ENCODE measurements at regions not wholly inside any gene's neighbourhood (a gene's known extent, or its start where the extent isn't known, plus 50 kb on each side); places are given as distances from the start of the nearest gene placed in this dataset.

DNA sequence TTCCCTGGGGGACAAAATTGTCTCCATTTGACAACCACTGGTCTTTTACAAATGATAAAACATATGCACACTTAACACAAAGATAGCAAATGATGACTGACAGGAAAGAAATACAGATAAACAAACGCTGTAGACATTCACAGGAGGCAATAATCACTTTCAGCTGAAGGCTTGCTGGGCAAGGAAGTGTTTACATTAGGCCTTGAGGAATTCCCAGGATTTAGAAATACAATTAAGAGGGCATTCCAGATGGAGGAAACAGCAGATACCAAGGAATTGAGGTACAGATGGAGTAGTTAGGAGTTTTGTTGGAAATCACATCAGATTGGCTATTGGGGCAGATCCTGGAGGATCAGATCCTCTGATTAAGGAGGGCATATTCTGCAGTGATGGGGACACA is 93.9 kb downstream of the DYRK2 start:
- Histone ChIP-seq H2AFZ (ENCODE audit: low read length, unreplicated experiment) (no peak overlapping the region), H3K27me3 (ENCODE audit: insufficient read depth, low read length) (no peaks in the 10 kb centered on the region), H3K4me3 (ENCODE audit: low read depth, low read length) (no peak overlapping the region), H3K79me2 (ENCODE audit: control insufficient read depth, insufficient read depth, low read length, unreplicated experiment) (no peaks in the 10 kb centered on the region), H3K27ac (ENCODE audit: low read depth, low read length) (no peak overlapping the region), H3K36me3 (ENCODE audit: insufficient read depth, low read length) (no peaks in the 10 kb centered on the region), H3K4me1 (ENCODE audit: control insufficient read depth, insufficient read depth, low read length, unreplicated experiment) (peaks cover 27% of the 10 kb centered on the region)

GRCh38 chr12:67747869-67748742 is 99.6 kb downstream of the DYRK2 start:
- Histone ChIP-seq H3K36me3 (ENCODE audit: insufficient read depth, low read length) (no peaks in the 10 kb centered on the region), H3K79me2 (ENCODE audit: control insufficient read depth, insufficient read depth, low read length, unreplicated experiment) (no peaks in the 10 kb centered on the region), H2AFZ (ENCODE audit: low read length, unreplicated experiment) (peak overlapping the region; percentile 27), H3K4me1 (ENCODE audit: control insufficient read depth, insufficient read depth, low read length, unreplicated experiment) (peaks cover 25% of the 10 kb centered on the region), H3K27ac (ENCODE audit: low read depth, low read length) (peak overlapping the region; percentile 66), H3K4me3 (ENCODE audit: low read depth, low read length) (peak overlapping the region; percentile 28; the same call in 1 of the 2 replicates), H3K27me3 (ENCODE audit: insufficient read depth, low read length) (no peaks in the 10 kb centered on the region)

GRCh38 chr12:67748743-67749040 is 100.1 kb downstream of the DYRK2 start:
- Histone ChIP-seq H3K36me3 (ENCODE audit: insufficient read depth, low read length) (no peaks in the 10 kb centered on the region), H3K79me2 (ENCODE audit: control insufficient read depth, insufficient read depth, low read length, unreplicated experiment) (no peaks in the 10 kb centered on the region), H2AFZ (ENCODE audit: low read length, unreplicated experiment) (no peak overlapping the region), H3K4me3 (ENCODE audit: low read depth, low read length) (peak overlapping the region; percentile 28; the same call in 1 of the 2 replicates), H3K27me3 (ENCODE audit: insufficient read depth, low read length) (no peaks in the 10 kb centered on the region), H3K4me1 (ENCODE audit: control insufficient read depth, insufficient read depth, low read length, unreplicated experiment) (peaks cover 25% of the 10 kb centered on the region), H3K27ac (ENCODE audit: low read depth, low read length) (peak overlapping the region; percentile 66)

DNA sequence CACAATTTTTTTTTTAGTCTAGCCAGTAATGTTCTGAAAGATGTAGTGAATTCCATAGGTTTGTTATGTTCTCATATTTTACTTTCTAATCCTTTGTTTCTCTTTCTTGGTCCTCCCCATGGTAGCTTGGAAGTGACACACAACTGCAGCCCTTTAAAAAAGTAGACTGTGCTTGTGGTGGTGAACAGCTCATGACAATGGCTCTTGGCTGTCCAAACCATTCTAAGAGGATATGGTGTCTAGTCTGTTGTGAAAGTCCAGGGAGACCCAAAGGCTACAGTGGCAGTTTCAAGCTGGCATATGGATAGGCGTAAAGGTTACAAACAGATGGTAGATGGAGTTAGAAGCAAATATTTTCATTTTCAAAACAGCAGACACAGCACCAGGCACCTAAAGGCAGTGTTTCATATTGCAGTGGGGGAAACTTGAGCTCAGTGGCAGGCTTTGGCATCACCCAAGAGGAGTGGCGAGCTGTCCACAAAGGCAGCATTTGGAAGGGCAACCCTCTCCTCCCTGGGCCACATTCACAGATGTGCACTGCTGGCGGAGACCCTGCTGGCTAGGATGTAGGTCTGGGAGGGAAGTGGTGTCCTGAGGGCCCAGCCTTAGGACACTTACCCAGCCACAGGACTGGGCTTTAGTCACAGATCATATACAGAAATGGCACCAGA is 102.1 kb downstream of the DYRK2 start:
- Histone ChIP-seq H3K27ac (ENCODE audit: low read depth, low read length) (no peak overlapping the region), H3K79me2 (ENCODE audit: control insufficient read depth, insufficient read depth, low read length, unreplicated experiment) (no peaks in the 10 kb centered on the region), H2AFZ (ENCODE audit: low read length, unreplicated experiment) (no peak overlapping the region), H3K36me3 (ENCODE audit: insufficient read depth, low read length) (no peaks in the 10 kb centered on the region), H3K4me1 (ENCODE audit: control insufficient read depth, insufficient read depth, low read length, unreplicated experiment) (peaks cover 25% of the 10 kb centered on the region), H3K4me3 (ENCODE audit: low read depth, low read length) (no peak overlapping the region), H3K27me3 (ENCODE audit: insufficient read depth, low read length) (no peaks in the 10 kb centered on the region)

GRCh38 chr12:67751381-67751928 is 102.9 kb downstream of the DYRK2 start:
- Histone ChIP-seq H3K27me3 (ENCODE audit: insufficient read depth, low read length) (no peaks in the 10 kb centered on the region), H3K4me3 (ENCODE audit: low read depth, low read length) (no peak overlapping the region), H3K27ac (ENCODE audit: low read depth, low read length) (no peak overlapping the region), H2AFZ (ENCODE audit: low read length, unreplicated experiment) (peak overlapping the region; percentile 64), H3K79me2 (ENCODE audit: control insufficient read depth, insufficient read depth, low read length, unreplicated experiment) (no peaks in the 10 kb centered on the region), H3K4me1 (ENCODE audit: control insufficient read depth, insufficient read depth, low read length, unreplicated experiment) (peaks cover 25% of the 10 kb centered on the region), H3K36me3 (ENCODE audit: insufficient read depth, low read length) (no peaks in the 10 kb centered on the region)

- Histone ChIP-seq H3K27me3 (ENCODE audit: insufficient read depth, low read length) (no peaks in the 10 kb centered on the region), H3K36me3 (ENCODE audit: insufficient read depth, low read length) (no peaks in the 10 kb centered on the region), H3K4me1 (ENCODE audit: control insufficient read depth, insufficient read depth, low read length, unreplicated experiment) (peaks cover 23% of the 10 kb centered on the region), H3K4me3 (ENCODE audit: low read depth, low read length) (no peak overlapping the region), H2AFZ (ENCODE audit: low read length, unreplicated experiment) (no peak overlapping the region), H3K79me2 (ENCODE audit: control insufficient read depth, insufficient read depth, low read length, unreplicated experiment) (no peaks in the 10 kb centered on the region), H3K27ac (ENCODE audit: low read depth, low read length) (no peak overlapping the region)
These were observed 103.7 kb downstream of the DYRK2 start for GRCh38 chr12:67752226-67752732.

DNA sequence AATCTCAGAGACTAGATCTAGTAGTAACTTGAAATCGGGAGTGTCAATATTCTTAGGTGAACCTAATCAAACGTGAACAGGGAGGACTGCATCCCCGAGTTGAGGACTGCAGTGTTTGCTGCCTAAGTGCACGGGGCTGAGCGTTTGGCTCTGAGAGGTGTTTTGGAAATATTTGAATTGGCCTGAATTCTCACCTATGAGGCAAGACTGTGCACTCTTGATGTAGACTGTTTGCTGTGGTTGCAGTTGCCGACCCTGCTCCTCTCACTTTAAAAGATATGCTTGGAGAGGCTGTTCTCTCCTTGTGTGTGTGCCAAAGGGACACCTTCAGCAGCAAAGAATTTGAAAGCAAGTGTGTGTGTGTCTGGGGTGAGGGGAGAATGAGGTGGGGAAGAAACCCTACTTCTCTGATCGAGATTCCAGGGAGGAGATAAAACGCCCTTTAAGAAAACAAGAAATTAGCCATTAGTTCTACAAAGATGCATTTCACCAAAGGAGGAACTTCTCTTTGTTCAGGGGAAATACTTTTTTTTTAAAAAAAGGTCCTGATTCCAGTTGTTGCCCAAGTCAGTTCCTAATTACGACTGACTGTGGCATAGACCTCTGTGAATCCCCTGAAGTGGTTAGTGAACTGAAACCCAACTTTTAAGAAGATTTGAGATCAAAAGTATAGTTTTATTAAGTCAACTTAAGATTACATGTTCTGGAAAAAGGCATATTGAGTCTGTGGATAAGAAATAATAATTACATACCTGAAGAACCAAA is 106.6 kb downstream of the DYRK2 start:
- H3K27ac ChIP-seq (ENCODE audit: low read depth, low read length), result no peak overlapping the region
- H3K79me2 ChIP-seq (ENCODE audit: control insufficient read depth, insufficient read depth, low read length, unreplicated experiment), result no peaks in the 10 kb centered on the region
- no peak overlapping the region for H3K4me3 ChIP-seq (ENCODE audit: low read depth, low read length)
- peaks cover 6% of the 10 kb centered on the region for H3K4me1 ChIP-seq (ENCODE audit: control insufficient read depth, insufficient read depth, low read length, unreplicated experiment)
- no peaks in the 10 kb centered on the region for H3K27me3 ChIP-seq (ENCODE audit: insufficient read depth, low read length)
- no peaks in the 10 kb centered on the region for H3K36me3 ChIP-seq (ENCODE audit: insufficient read depth, low read length)
- no peak overlapping the region for H2AFZ ChIP-seq (ENCODE audit: low read length, unreplicated experiment)

DNA sequence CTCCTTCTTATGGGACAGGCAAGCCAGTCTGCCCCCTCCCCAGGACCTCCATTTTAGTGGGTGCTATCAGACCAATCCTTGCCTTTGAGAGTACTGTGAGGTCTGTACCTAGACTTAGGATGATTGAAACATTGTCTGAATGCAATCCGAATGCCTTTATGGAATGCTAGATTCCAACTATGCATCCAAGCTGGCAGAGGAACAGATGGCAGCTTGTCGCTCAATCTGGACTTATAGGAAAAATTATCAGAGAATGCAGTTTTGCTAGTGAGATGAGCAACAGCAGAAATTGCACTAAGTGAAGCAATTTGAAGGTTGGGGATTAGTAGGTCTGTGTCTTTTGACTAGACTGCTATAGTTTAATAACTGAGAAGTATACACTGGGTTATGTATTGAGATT is 109.1 kb downstream of the DYRK2 start:
- Histone ChIP-seq H3K4me3 (ENCODE audit: low read depth, low read length) (no peak overlapping the region), H3K36me3 (ENCODE audit: insufficient read depth, low read length) (no peaks in the 10 kb centered on the region), H3K27me3 (ENCODE audit: insufficient read depth, low read length) (no peaks in the 10 kb centered on the region), H3K79me2 (ENCODE audit: control insufficient read depth, insufficient read depth, low read length, unreplicated experiment) (no peaks in the 10 kb centered on the region), H3K27ac (ENCODE audit: low read depth, low read length) (no peak overlapping the region), H3K4me1 (ENCODE audit: control insufficient read depth, insufficient read depth, low read length, unreplicated experiment) (no peaks in the 10 kb centered on the region), H2AFZ (ENCODE audit: low read length, unreplicated experiment) (no peak overlapping the region)

- no peaks in the 10 kb centered on the region for H3K4me1 ChIP-seq (ENCODE audit: control insufficient read depth, insufficient read depth, low read length, unreplicated experiment)
- no peak overlapping the region for H3K27ac ChIP-seq (ENCODE audit: low read depth, low read length)
- no peaks in the 10 kb centered on the region for H3K27me3 ChIP-seq (ENCODE audit: insufficient read depth, low read length)
- no peaks in the 10 kb centered on the region for H3K36me3 ChIP-seq (ENCODE audit: insufficient read depth, low read length)
- no peak overlapping the region for H2AFZ ChIP-seq (ENCODE audit: low read length, unreplicated experiment)
- no peak overlapping the region for H3K4me3 ChIP-seq (ENCODE audit: low read depth, low read length)
- no peaks in the 10 kb centered on the region for H3K79me2 ChIP-seq (ENCODE audit: control insufficient read depth, insufficient read depth, low read length, unreplicated experiment)
These were observed 109.6 kb downstream of the DYRK2 start for GRCh38 chr12:67758119-67758518.

GRCh38 chr12:67758521-67758920 is 110.0 kb downstream of the DYRK2 start:
- H3K79me2 ChIP-seq (ENCODE audit: control insufficient read depth, insufficient read depth, low read length, unreplicated experiment), result no peaks in the 10 kb centered on the region
- no peaks in the 10 kb centered on the region for H3K4me1 ChIP-seq (ENCODE audit: control insufficient read depth, insufficient read depth, low read length, unreplicated experiment)
- H3K4me3 ChIP-seq (ENCODE audit: low read depth, low read length), result no peak overlapping the region
- H3K36me3 ChIP-seq (ENCODE audit: insufficient read depth, low read length), result no peaks in the 10 kb centered on the region
- no peak overlapping the region for H2AFZ ChIP-seq (ENCODE audit: low read length, unreplicated experiment)
- no peaks in the 10 kb centered on the region for H3K27me3 ChIP-seq (ENCODE audit: insufficient read depth, low read length)
- H3K27ac ChIP-seq (ENCODE audit: low read depth, low read length), result no peak overlapping the region
